Renal pelvis (tissue), 1 donor: ENCODE measurements at regions not wholly inside any gene's neighbourhood (a gene's known extent, or its start where the extent isn't known, plus 50 kb on each side); places are given as distances from the start of the nearest gene placed in this dataset.

Experiments
- DNase-seq: peaks from one replicate; pipeline ENCODE4 v3.0.0-alpha.2; 2013

- no peak for DNase-seq
These were observed 454.0 kb upstream of the SORCS1 start for GRCh38 chr10:107618504-107618994.

- no peak for DNase-seq
These were observed 452.2 kb upstream of the SORCS1 start for GRCh38 chr10:107616463-107617410.

DNA sequence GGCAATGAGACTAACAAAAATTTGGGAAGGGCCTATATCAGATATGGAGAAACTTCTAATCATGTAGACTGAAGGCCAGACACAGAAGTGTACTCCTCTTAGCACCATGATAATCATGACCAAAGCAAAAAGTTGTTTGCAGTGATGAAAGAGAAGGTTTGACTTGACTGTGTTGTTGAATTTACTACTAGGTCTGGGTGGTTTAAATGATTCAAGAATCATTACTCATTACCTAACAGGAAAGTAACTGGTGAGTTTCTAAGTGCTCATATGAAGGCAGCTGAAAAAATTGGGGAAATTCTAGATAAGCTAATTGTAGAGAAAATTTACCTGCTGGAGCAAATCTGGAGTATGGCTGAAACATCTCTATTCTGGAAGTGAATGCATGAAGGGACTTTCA lies 451.5 kb upstream of the SORCS1 start:
- no peak for DNase-seq

- no peak for DNase-seq
These were observed 450.6 kb upstream of the SORCS1 start for GRCh38 chr10:107614939-107615685.

GRCh38 chr10:107611115-107611514 lies 446.6 kb upstream of the SORCS1 start:
- no peak for DNase-seq

DNA sequence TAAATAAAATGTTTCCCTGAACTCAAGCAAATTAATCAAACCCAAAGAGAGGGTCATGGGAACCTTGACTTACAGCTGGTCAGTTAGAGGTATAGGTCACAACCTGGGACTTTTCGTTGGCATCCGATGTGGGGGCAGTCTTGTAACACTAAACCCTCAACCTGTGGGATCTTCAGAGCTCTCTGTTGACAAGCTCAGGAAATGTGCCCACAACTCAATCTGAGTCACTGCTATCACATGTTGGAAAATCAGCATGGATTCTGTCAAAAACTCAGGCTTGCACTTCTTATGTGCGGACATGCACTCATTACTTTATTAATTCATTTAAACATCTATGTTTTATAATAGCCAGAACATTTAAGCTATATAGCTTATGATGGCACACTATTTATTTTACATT lies 424.6 kb upstream of the SORCS1 start:
- DNase-seq = no peak

GRCh38 chr10:107585630-107586029 lies 421.1 kb upstream of the SORCS1 start:
- DNase-seq = no peak

DNA sequence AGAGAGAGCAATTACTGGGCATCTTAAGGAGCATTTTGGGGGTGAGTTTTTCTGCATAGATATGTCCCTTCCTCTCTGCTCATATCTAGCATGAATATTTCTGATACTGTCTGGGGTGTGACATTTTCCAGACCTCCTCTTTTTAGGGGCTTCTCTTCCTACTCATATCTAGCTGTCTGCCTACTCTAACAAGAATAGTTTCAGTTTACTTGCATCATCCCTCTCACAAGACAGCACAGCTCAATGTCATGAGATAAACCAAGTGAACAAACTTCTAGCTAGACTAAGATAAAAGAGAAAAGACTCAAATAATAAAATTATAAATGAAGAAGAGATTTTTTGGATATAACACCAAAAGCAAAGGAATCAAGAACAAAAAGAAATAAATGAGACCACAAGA lies 419.5 kb upstream of the SORCS1 start:
- no peak for DNase-seq

GRCh38 chr10:107579970-107580369 lies 415.5 kb upstream of the SORCS1 start:
- no peak for DNase-seq

- DNase-seq = no peak
These were observed 412.7 kb upstream of the SORCS1 start for GRCh38 chr10:107577221-107577620.

DNA sequence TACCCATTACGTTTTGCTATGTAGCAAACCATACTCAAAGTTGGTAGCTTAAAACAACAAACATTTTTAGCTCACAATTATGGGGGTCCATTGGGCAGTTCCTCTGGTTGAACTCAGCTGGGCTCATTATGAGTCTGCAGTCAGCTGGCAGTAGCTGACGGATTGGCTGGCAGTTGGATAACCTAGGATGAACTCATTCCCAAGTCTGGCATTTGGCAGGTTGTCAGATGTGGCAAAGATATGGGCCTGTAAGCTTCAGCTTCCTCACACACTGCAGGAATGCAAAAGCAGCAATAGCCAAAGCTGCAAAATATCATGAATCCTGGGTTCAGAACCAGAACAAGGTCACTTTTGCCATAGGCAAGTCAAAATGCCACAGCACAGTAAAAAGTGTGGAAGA lies 412.2 kb upstream of the SORCS1 start:
- DNase-seq = no peak

- no peak for DNase-seq
These were observed 400.5 kb upstream of the SORCS1 start for GRCh38 chr10:107565014-107565413.

DNA sequence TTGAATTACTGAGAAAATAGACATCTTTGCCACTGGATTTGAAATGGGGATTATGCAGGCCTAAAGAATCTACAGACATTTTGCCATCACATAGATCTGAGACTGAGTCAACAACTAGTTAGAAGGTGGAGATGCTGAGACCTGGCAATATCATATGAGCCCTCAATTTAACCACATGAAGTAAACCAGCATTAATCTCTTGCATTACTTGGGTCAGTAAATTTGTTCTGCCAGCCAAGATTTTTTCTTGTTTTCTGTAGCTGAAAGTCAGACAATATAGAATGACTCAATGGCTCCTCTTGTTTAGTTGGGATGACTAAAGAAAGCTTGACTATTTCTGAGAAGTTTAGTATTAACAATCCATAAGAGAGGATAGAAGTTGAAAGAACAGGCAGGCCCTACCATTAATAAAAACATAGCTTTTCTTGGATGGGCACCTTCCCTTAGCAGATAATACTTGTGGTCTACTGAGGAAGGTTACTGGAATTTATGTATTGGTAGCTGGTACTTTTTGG lies 396.7 kb upstream of the SORCS1 start:
- no peak for DNase-seq

DNA sequence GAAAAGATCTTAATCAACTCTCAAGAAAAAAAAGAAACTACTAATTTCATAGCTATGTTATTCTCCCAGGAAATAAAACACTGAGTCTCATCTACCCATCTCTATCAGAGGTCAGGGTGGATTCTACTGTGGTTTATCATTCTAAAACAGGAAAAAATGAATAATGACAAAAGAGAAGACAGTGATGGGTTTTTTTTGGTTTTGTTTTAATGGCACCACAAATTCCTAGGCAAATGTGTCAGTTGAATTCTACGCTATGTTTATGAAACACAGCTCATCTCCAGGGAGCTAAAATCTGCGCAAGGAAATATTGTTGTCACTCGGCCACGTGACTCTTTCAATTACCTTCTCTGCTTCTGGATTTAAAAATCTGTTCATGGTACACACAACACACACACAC lies 393.4 kb upstream of the SORCS1 start:
- DNase-seq = no peak

DNA sequence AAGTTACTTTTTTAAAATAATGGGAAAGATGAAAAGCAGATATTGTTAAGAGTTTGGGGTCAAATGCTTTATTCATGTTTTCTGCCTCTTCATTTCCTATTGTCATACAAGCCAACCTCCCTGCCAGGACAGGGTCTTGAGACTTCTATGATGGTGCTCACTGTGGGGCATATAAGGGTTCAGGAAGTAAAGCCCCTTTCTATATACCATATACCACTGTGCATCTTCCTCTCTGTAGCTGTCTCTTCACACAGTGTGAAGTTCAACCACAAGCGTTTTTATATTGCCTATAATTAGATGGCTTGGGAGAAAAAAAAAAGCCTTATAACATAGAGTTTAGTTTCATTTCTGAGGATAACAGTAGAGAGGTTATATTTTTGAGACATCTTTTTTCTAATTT lies 389.8 kb upstream of the SORCS1 start:
- DNase-seq = no peak

DNA sequence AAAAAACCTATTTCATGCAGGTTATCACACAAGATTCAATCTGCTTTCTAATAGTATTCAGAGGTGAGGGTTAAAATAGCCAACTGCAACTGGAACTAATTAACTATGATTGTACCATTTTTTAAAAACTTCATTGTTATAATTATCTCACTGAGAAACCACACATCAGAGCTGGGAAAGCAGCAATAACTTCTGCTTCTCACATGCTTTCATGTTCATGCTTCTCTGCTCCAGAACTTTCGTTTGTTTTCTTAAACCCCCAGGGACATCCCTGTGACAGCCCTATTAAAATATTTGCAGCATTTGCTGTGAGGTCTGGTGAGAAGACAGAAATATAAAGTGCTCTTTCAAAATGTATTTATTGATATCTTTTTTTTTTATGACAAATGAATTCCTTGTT lies 389.0 kb upstream of the SORCS1 start:
- DNase-seq = no peak

DNA sequence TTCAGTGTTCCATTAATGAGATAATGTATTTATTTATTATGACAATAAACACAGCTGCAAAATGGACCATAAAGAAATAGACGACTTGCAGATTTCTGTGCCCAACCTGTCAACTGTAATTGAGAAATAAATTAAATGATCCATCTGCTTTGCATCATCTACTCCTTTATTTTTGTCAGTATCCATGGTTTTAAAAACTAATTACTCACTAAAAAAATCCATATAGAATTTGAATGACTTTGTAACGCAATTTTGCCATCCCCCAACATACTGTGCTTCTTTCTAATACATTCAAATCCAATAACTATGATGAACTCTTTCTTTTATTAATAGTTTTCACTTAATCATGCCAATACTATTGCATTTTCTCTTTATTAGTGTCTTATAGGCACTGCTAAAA lies 388.5 kb upstream of the SORCS1 start:
- DNase-seq = no peak

DNA sequence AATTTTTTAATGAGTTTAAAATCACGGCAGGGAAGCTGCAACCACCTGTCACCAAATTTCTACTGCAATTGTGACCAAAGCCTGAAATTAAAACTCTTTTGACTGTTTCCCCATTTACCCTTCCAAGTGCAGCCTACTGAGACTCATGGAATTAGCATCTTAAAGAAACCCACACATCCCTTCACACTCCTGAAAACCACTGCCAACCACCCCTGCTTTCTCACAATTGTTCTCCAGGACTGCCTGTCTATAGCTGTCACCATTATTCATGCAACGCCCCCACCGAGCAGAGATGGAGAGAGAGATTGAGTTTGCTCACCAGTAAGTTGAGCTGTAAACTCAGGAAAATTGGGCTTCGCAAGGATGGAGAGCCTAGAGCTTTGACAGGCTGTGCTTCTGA lies 383.8 kb upstream of the SORCS1 start:
- DNase-seq = no peak

- DNase-seq = no peak
These were observed 382.5 kb upstream of the SORCS1 start for GRCh38 chr10:107546986-107547385.

- DNase-seq = no peak
These were observed 381.8 kb upstream of the SORCS1 start for GRCh38 chr10:107546284-107546683.

GRCh38 chr10:107545717-107546116 lies 381.2 kb upstream of the SORCS1 start:
- DNase-seq = no peak

- DNase-seq = no peak
These were observed 380.4 kb upstream of the SORCS1 start for GRCh38 chr10:107544706-107545520.
